GM21528 (cell line): ENCODE measurements at regions not wholly inside any gene's neighbourhood (a gene's known extent, or its start where the extent isn't known, plus 50 kb on each side); places are given as distances from the start of the nearest gene placed in this dataset.
A peak's percentile ranks its signal among the peaks of the same experiment; 100 is the strongest.
"Not testable (repeated sequence)": the region's sequence is repeated elsewhere in the genome, so short reads cannot be mapped to it uniquely, and the experiment has no call there.

Experiments
- ATAC-seq: cut with Tn5 transposase; IDR thresholded peaks from one replicate; pipeline ENCODE4 v1.9.1; 2021; ENCODE audit warnings: mild to moderate bottlenecking, moderate library complexity; ENCODE audit not compliant: unreplicated experiment, low FRiP score

GRCh38 chr3:177447938-177448337 lies 250.7 kb upstream of the TBL1XR1 start:
- no peak for ATAC-seq

GRCh38 chr3:177448987-177449359 lies 251.7 kb upstream of the TBL1XR1 start:
- peak; percentile 19 for ATAC-seq

- ATAC-seq: peak; percentile 87
Measured at GRCh38 chr3:177449360-177450006, 252.2 kb upstream of the TBL1XR1 start.

- ATAC-seq: no peak
Measured at GRCh38 chr3:177451301-177451750, 254.0 kb upstream of the TBL1XR1 start.

- no peak for ATAC-seq
Measured at GRCh38 chr3:177451864-177452830, 254.9 kb upstream of the TBL1XR1 start.

GRCh38 chr3:177452831-177453450 lies 255.7 kb upstream of the TBL1XR1 start:
- no peak for ATAC-seq

GRCh38 chr3:177453451-177453844 lies 256.2 kb upstream of the TBL1XR1 start:
- ATAC-seq: no peak

- not testable (repeated sequence) for ATAC-seq
Measured at GRCh38 chr3:177457204-177457603, 259.9 kb upstream of the TBL1XR1 start.

- no peak for ATAC-seq
Measured at GRCh38 chr3:177459401-177459800, 262.1 kb upstream of the TBL1XR1 start.

- ATAC-seq: no peak
Measured at GRCh38 chr3:177460047-177460446, 262.8 kb upstream of the TBL1XR1 start.

GRCh38 chr3:177461765-177462164 lies 264.5 kb upstream of the TBL1XR1 start:
- no peak for ATAC-seq

- not testable (repeated sequence) for ATAC-seq
Measured at GRCh38 chr3:177463341-177463740, 266.1 kb upstream of the TBL1XR1 start.

GRCh38 chr3:177463863-177464262 lies 266.6 kb upstream of the TBL1XR1 start:
- no peak for ATAC-seq

GRCh38 chr3:177464392-177465256 lies 267.3 kb upstream of the TBL1XR1 start:
- ATAC-seq: no peak

- no peak for ATAC-seq
Measured at GRCh38 chr3:177465257-177465642, 268.0 kb upstream of the TBL1XR1 start.

- ATAC-seq: no peak
Measured at GRCh38 chr3:177466074-177466473, 268.8 kb upstream of the TBL1XR1 start.

GRCh38 chr3:177466622-177467021 lies 269.3 kb upstream of the TBL1XR1 start:
- ATAC-seq: not testable (repeated sequence)

- no peak for ATAC-seq
Measured at GRCh38 chr3:177467247-177467985, 270.1 kb upstream of the TBL1XR1 start.

- ATAC-seq: no peak
Measured at GRCh38 chr3:177468331-177468730, 271.0 kb upstream of the TBL1XR1 start.

GRCh38 chr3:177468816-177469215 lies 271.5 kb upstream of the TBL1XR1 start:
- ATAC-seq: no peak
